ENCODE measurements at regions not wholly inside any gene's neighbourhood (a gene's known extent, or its start where the extent isn't known, plus 50 kb on each side); places are given as distances from the start of the nearest gene placed in this dataset.

DNA sequence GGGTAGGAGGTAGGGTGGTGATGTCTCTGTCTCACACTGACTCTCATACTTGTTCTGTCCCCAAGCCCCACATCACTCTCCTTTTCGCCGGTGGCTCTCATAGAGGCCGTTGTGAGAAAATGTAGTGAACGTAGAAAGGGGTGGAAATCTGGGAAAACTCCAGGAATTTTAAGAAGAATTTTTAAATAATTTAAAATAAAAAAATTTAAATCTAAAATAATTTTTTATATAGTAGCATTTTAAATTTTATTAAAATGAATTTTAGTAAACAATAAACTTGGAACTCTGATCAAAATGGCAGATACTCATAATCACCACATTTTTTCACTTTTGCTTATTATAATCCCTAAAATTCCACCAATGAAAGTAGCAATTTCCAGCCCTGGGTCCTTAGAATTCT is 473.6 kb upstream of the ZFHX3 start:
- no peak for TF ChIP-seq ZNF565 (CRISPR knock-in tag; conservative IDR thresholded peaks at IDR 0.05; ENCODE audit: low read depth)
- TF ChIP-seq, protein P1, sequence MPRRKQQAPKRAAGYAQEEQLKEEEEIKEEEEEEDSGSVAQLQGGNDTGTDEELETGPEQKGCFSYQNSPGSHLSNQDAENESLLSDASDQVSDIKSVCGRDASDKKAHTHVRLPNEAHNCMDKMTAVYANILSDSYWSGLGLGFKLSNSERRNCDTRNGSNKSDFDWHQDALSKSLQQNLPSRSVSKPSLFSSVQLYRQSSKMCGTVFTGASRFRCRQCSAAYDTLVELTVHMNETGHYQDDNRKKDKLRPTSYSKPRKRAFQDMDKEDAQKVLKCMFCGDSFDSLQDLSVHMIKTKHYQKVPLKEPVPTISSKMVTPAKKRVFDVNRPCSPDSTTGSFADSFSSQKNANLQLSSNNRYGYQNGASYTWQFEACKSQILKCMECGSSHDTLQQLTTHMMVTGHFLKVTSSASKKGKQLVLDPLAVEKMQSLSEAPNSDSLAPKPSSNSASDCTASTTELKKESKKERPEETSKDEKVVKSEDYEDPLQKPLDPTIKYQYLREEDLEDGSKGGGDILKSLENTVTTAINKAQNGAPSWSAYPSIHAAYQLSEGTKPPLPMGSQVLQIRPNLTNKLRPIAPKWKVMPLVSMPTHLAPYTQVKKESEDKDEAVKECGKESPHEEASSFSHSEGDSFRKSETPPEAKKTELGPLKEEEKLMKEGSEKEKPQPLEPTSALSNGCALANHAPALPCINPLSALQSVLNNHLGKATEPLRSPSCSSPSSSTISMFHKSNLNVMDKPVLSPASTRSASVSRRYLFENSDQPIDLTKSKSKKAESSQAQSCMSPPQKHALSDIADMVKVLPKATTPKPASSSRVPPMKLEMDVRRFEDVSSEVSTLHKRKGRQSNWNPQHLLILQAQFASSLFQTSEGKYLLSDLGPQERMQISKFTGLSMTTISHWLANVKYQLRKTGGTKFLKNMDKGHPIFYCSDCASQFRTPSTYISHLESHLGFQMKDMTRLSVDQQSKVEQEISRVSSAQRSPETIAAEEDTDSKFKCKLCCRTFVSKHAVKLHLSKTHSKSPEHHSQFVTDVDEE (CRISPR knock-in tag; IDR thresholded peaks at IDR 0.05) = no peak
- no peak for TF ChIP-seq RARB (CRISPR knock-in tag; IDR thresholded peaks at IDR 0.05)
- no peak for TF ChIP-seq TOX (CRISPR knock-in tag; IDR thresholded peaks at IDR 0.05; ENCODE audit: borderline replicate concordance)
- TF ChIP-seq POU6F1 (CRISPR knock-in tag; IDR thresholded peaks at IDR 0.05; ENCODE audit: borderline replicate concordance, low read depth) = no peak
- TF ChIP-seq, protein P2, sequence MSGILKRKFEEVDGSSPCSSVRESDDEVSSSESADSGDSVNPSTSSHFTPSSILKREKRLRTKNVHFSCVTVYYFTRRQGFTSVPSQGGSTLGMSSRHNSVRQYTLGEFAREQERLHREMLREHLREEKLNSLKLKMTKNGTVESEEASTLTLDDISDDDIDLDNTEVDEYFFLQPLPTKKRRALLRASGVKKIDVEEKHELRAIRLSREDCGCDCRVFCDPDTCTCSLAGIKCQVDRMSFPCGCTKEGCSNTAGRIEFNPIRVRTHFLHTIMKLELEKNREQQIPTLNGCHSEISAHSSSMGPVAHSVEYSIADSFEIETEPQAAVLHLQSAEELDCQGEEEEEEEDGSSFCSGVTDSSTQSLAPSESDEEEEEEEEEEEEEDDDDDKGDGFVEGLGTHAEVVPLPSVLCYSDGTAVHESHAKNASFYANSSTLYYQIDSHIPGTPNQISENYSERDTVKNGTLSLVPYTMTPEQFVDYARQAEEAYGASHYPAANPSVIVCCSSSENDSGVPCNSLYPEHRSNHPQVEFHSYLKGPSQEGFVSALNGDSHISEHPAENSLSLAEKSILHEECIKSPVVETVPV (CRISPR knock-in tag; IDR thresholded peaks at IDR 0.05) = no peak
- no peak for TF ChIP-seq ZNF8 (CRISPR knock-in tag; IDR thresholded peaks at IDR 0.05)
- TF ChIP-seq SNAI2 (CRISPR knock-in tag; IDR thresholded peaks at IDR 0.05) = no peak
- no peak for TF ChIP-seq ESRRG (CRISPR knock-in tag; IDR thresholded peaks at IDR 0.05)
- no peak for TF ChIP-seq OSR1 (CRISPR knock-in tag; IDR thresholded peaks at IDR 0.05)
- TF ChIP-seq GLIS3 (CRISPR knock-in tag; IDR thresholded peaks at IDR 0.05) = no peak
- no peak for TF ChIP-seq ZFP3 (CRISPR knock-in tag; IDR thresholded peaks at IDR 0.05)
- TF ChIP-seq ZNF70 (CRISPR knock-in tag; IDR thresholded peaks at IDR 0.05) = no peak
- TF ChIP-seq BACH2 (CRISPR knock-in tag; IDR thresholded peaks at IDR 0.05; ENCODE audit: borderline replicate concordance) = no peak
- no peak for TF ChIP-seq ISL1 (CRISPR knock-in tag; IDR thresholded peaks at IDR 0.05)
- ATAC-seq = no peak

DNA sequence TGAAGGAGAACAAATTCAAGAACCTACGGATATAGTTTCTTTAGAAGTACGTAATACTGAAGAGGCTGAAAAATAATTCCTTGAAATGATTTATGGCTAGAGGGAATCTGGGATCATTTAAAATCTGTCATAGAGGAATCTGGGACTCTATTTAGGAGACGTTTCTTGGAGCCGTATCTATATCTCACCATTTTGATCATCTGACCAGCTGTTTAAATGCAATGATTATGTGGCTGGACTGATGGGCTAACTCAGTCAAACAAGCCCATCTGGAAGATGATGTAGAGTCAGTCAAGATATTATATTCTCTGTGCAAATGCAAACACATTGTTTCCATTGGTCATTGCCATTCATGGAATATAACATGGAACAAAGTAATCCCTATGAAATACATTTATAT is 467.7 kb upstream of the ZFHX3 start:
- ATAC-seq = no peak

GRCh38 chr16:73510852-73511251 is 462.9 kb upstream of the ZFHX3 start:
- ATAC-seq = no peak
- TF ChIP-seq, protein P3, sequence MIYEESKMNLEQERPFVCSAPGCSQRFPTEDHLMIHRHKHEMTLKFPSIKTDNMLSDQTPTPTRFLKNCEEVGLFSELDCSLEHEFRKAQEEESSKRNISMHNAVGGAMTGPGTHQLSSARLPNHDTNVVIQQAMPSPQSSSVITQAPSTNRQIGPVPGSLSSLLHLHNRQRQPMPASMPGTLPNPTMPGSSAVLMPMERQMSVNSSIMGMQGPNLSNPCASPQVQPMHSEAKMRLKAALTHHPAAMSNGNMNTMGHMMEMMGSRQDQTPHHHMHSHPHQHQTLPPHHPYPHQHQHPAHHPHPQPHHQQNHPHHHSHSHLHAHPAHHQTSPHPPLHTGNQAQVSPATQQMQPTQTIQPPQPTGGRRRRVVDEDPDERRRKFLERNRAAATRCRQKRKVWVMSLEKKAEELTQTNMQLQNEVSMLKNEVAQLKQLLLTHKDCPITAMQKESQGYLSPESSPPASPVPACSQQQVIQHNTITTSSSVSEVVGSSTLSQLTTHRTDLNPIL (CRISPR knock-in tag; IDR thresholded peaks at IDR 0.05; ENCODE audit: low read depth) = no peak
- TF ChIP-seq SNAI2 (CRISPR knock-in tag; IDR thresholded peaks at IDR 0.05) (no peak), ZC3H10 (CRISPR knock-in tag; IDR thresholded peaks at IDR 0.05) (no peak), TCF4 (CRISPR knock-in tag; IDR thresholded peaks at IDR 0.05; ENCODE audit: borderline replicate concordance) (no peak), ZNF70 (CRISPR knock-in tag; IDR thresholded peaks at IDR 0.05) (no peak), ARNTL (CRISPR knock-in tag; IDR thresholded peaks at IDR 0.05; ENCODE audit: borderline replicate concordance, low read depth) (no peak), ZNF8 (CRISPR knock-in tag; IDR thresholded peaks at IDR 0.05) (no peak), ZFP30 (CRISPR knock-in tag; IDR thresholded peaks at IDR 0.05) (no peak), POU6F1 (CRISPR knock-in tag; IDR thresholded peaks at IDR 0.05; ENCODE audit: borderline replicate concordance, low read depth) (no peak), ISL1 (CRISPR knock-in tag; IDR thresholded peaks at IDR 0.05) (no peak), OSR1 (CRISPR knock-in tag; IDR thresholded peaks at IDR 0.05) (no peak), TOX (CRISPR knock-in tag; IDR thresholded peaks at IDR 0.05; ENCODE audit: borderline replicate concordance) (no peak)
- TF ChIP-seq, protein P2 (CRISPR knock-in tag; IDR thresholded peaks at IDR 0.05) = no peak

More for the DNA sequence above, 467.7 kb upstream of the ZFHX3 start:
- TF ChIP-seq GLIS3 (CRISPR knock-in tag; IDR thresholded peaks at IDR 0.05) (no peak), ZNF70 (CRISPR knock-in tag; IDR thresholded peaks at IDR 0.05) (no peak), PATZ1 (CRISPR knock-in tag; IDR thresholded peaks at IDR 0.05; ENCODE audit: borderline replicate concordance) (no peak), CSDC2 (CRISPR knock-in tag; IDR thresholded peaks at IDR 0.05) (no peak), ESRRG (CRISPR knock-in tag; IDR thresholded peaks at IDR 0.05) (no peak), ZC3H10 (CRISPR knock-in tag; IDR thresholded peaks at IDR 0.05) (no peak), RARB (CRISPR knock-in tag; IDR thresholded peaks at IDR 0.05) (no peak), ZNF8 (CRISPR knock-in tag; IDR thresholded peaks at IDR 0.05) (no peak), ZFP3 (CRISPR knock-in tag; IDR thresholded peaks at IDR 0.05) (no peak), ZNF565 (CRISPR knock-in tag; conservative IDR thresholded peaks at IDR 0.05; ENCODE audit: low read depth) (no peak)

All from SK-N-SH treated with all-trans-retinoic acid at 6 μM for 48 hours (cell line).